ENCODE measurements at regions not wholly inside any gene's neighbourhood (a gene's known extent, or its start where the extent isn't known, plus 50 kb on each side); places are given as distances from the start of the nearest gene placed in this dataset.
"Not testable (repeated sequence)": the region's sequence is repeated elsewhere in the genome, so short reads cannot be mapped to it uniquely, and the experiment has no call there.

DNA sequence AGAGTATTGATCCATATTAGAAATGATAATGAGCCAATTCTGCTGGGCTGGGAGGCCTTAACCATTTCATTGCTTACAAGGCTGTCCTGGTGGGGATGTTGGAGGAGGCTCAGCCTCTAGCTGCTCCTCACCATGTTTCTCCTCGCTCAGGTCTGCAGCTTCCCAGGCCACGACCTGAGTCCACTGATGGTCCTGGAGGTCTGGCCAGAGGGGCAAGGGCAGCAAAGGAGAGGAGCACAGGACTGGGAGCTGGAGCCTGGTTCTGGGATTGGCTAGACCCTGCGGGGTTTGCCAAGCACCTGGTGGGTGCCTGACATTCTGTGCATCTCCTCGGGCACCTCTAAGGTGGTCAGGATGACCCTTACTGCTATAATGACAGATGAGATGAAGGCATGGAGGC, 92.6 kb downstream of the KIF26A start:
- Mint-ChIP-seq H3K27me3 (no peaks in the 10 kb centered on the region), H3K9me3 (peaks cover 5 to 10% (median 6%) of the 10 kb centered on the region in 3 donors), H3K4me1 (peaks cover 14 to 17% (median 16%) of the 10 kb centered on the region in 3 donors), H3K4me3 (no peak overlapping the region), H3K36me3 (no peaks in the 10 kb centered on the region), H3K27ac (no peak overlapping the region)
- Histone ChIP-seq H3K4me3 (ENCODE audit: control insufficient read depth in 1 of 2, extremely low read depth in 1 of 2, low read length in 1 of 2) (no peak overlapping the region), H3K27me3 (replicated peaks in 1 of 2; ENCODE audit: control insufficient read depth in 2 of 2, extremely low read depth in 1 of 2, insufficient read depth in 2 of 2, low read length in 1 of 2) (peaks cover 0 to 8% of the 10 kb centered on the region in 2 experiments), H3K27ac (ENCODE audit: low read length) (no peak overlapping the region), H3K9me3 (no peaks in the 10 kb centered on the region), H3K36me3 (ENCODE audit: control insufficient read depth in 2 of 2, extremely low read depth in 1 of 2, insufficient read depth in 1 of 2, low read length in 1 of 2) (no peaks in the 10 kb centered on the region), H3K4me1 (ENCODE audit: control insufficient read depth in 1 of 2, extremely low read depth in 1 of 2, insufficient read depth in 2 of 2, low read length in 2 of 2) (peaks cover 0 to 8% of the 10 kb centered on the region in 2 experiments)
- WGBS (ENCODE audit: insufficient coverage), result 58% methylated on average over 4 of the region's 4 CpGs
- DNase-seq, result no peak
- CTCF ChIA-PET, result no interaction called here
- ATAC-seq (replicated peaks in 1 of 4), result no peak
- POLR2A ChIA-PET, result no interaction called here

DNA sequence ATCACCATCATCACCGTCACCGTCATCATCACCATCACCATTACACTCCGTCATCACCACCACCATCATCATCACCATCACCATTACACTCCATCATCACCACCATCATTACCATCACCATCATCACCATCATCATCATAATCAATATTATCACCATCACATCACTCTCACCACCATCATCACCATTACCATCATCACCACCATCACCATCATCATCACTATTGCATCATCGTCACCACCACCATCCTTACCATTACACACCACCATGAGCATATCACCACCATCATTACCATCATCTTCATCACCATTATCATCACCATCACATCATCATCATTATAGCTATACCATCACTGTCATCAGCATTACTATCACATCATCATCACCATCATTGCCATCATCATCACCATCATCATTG, 93.7 kb downstream of the KIF26A start:
- no peak for DNase-seq
- Histone ChIP-seq H3K4me3 (ENCODE audit: control insufficient read depth in 1 of 2, extremely low read depth in 1 of 2, low read length in 1 of 2) (no peak overlapping the region), H3K9me3 (no peaks in the 10 kb centered on the region), H3K36me3 (ENCODE audit: control insufficient read depth in 2 of 2, extremely low read depth in 1 of 2, insufficient read depth in 1 of 2, low read length in 1 of 2) (no peaks in the 10 kb centered on the region), H3K4me1 (ENCODE audit: control insufficient read depth in 1 of 2, extremely low read depth in 1 of 2, insufficient read depth in 2 of 2, low read length in 2 of 2) (peaks cover 0 to 8% of the 10 kb centered on the region in 2 experiments), H3K27me3 (replicated peaks in 1 of 2; ENCODE audit: control insufficient read depth in 2 of 2, extremely low read depth in 1 of 2, insufficient read depth in 2 of 2, low read length in 1 of 2) (peaks cover 0 to 11% of the 10 kb centered on the region in 2 experiments), H3K27ac (ENCODE audit: low read length) (no peak overlapping the region)
- no peaks in the 10 kb centered on the region for H3K36me3 Mint-ChIP-seq
- H3K27me3 Mint-ChIP-seq, result no peaks in the 10 kb centered on the region
- peaks cover 7% of the 10 kb centered on the region in 3 donors for H3K4me1 Mint-ChIP-seq
- ChIA-PET CTCF (no interaction called here), POLR2A (no interaction called here)
- ATAC-seq (replicated peaks in 1 of 4), result no peak
- no peak overlapping the region for H3K27ac Mint-ChIP-seq
- H3K4me3 Mint-ChIP-seq, result no peak overlapping the region
- H3K9me3 Mint-ChIP-seq, result peaks cover 9 to 11% (median 11%) of the 10 kb centered on the region in 3 donors
- WGBS (ENCODE audit: insufficient coverage), result 58% methylated on average over 4 of the region's 4 CpGs

DNA sequence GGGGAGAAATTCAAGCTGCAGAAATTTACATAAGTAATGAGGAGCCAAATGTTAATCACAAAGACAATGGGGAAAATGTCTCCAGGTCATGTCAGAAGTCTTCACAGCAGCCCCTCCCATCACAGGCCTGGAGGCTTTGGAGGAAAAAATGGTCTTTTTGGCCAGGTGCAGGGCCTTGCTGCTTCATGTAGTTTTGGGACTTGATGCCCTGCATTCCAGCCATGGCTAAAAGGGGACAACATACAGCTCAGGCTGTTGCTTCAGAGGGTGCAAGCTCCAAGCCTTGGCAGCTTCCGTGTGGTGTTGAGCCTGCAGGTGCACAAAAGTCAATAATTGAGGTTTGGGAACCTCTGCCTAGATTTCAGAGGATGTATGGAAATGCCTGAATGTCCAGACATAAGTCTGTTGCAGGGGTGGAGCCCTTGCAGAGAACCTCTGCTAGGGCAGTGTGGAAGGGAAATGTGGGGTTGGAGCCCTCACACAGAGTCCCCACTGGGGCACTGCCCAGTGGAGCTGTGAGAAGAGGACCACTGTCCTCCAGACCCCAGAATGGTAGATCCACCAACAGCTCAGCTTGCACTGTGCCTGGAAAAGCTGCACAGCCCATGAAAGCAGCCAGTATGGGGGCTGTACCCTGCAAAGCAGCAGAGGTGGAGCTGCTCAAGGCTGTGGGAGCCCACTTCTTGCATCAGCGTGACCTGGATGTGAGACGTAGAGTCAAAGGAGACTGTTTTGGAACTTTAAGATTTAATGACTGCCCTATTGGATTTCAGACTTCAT, 95.8 kb downstream of the KIF26A start:
- peaks cover 11 to 21% (median 15%) of the 10 kb centered on the region in 3 donors for H3K9me3 Mint-ChIP-seq
- DNase-seq; POLR2A ChIA-PET; H3K36me3 Mint-ChIP-seq; H3K4me3 Mint-ChIP-seq; H3K36me3 ChIP-seq (ENCODE audit: control insufficient read depth in 2 of 2, extremely low read depth in 1 of 2, insufficient read depth in 1 of 2, low read length in 1 of 2); H3K27ac Mint-ChIP-seq; H3K4me1 Mint-ChIP-seq; H3K4me1 ChIP-seq (ENCODE audit: control insufficient read depth in 1 of 2, extremely low read depth in 1 of 2, insufficient read depth in 2 of 2, low read length in 2 of 2); ATAC-seq (replicated peaks in 1 of 4); CTCF ChIA-PET; H3K27ac ChIP-seq (ENCODE audit: low read length); H3K9me3 ChIP-seq; H3K27me3 Mint-ChIP-seq: not testable (repeated sequence)
- 100% methylated on average over 3 of the region's 3 CpGs for WGBS (ENCODE audit: insufficient coverage)
- peaks cover 0 to 28% of the 10 kb centered on the region in 2 experiments for H3K27me3 ChIP-seq (replicated peaks in 1 of 2; ENCODE audit: control insufficient read depth in 2 of 2, extremely low read depth in 1 of 2, insufficient read depth in 2 of 2, low read length in 1 of 2)
- peak overlapping the region in 1 of 2 donors; percentile 5 for H3K4me3 ChIP-seq (ENCODE audit: control insufficient read depth in 1 of 2, extremely low read depth in 1 of 2, low read length in 1 of 2)

DNA sequence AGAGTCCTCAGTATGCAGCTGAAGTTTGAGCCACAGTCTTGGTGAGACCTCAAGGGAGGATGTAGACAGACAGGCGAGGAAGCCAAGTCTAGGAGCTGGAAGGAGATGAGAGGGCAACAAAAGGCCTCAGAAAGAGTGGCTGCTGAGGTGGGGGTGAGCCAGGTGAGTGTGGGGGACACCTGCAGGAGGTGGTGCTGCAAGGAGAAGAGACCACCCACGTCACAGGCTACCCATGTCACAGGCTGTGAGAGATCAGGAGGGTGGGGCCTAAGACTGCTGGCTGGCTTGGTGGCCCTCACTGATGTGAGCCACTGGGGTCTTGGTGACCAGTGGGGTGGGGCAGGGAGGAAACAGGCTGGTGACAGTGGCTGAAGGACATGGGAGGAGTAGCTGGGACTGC, 97.3 kb downstream of the KIF26A start:
- Mint-ChIP-seq H3K36me3 (no peaks in the 10 kb centered on the region), H3K4me3 (no peak overlapping the region), H3K27ac (no peak overlapping the region), H3K27me3 (peaks cover 14 to 16% of the 10 kb centered on the region in 2 donors), H3K9me3 (peaks cover 11 to 21% (median 15%) of the 10 kb centered on the region in 3 donors), H3K4me1 (no peaks in the 10 kb centered on the region)
- Histone ChIP-seq H3K27ac (ENCODE audit: low read length) (no peak overlapping the region), H3K36me3 (ENCODE audit: control insufficient read depth in 2 of 2, extremely low read depth in 1 of 2, insufficient read depth in 1 of 2, low read length in 1 of 2) (no peaks in the 10 kb centered on the region), H3K4me3 (ENCODE audit: control insufficient read depth in 1 of 2, extremely low read depth in 1 of 2, low read length in 1 of 2) (no peak overlapping the region), H3K4me1 (ENCODE audit: control insufficient read depth in 1 of 2, extremely low read depth in 1 of 2, insufficient read depth in 2 of 2, low read length in 2 of 2) (no peaks in the 10 kb centered on the region), H3K9me3 (no peaks in the 10 kb centered on the region), H3K27me3 (replicated peaks in 1 of 2; ENCODE audit: control insufficient read depth in 2 of 2, extremely low read depth in 1 of 2, insufficient read depth in 2 of 2, low read length in 1 of 2) (peaks cover 0 to 38% of the 10 kb centered on the region in 2 experiments)
- no peak for ATAC-seq (replicated peaks in 1 of 4)
- no peak for DNase-seq
- ChIA-PET POLR2A (no interaction called here), CTCF (no interaction called here)
- WGBS (ENCODE audit: insufficient coverage), result 33% methylated on average over 2 of the region's 2 CpGs

DNA sequence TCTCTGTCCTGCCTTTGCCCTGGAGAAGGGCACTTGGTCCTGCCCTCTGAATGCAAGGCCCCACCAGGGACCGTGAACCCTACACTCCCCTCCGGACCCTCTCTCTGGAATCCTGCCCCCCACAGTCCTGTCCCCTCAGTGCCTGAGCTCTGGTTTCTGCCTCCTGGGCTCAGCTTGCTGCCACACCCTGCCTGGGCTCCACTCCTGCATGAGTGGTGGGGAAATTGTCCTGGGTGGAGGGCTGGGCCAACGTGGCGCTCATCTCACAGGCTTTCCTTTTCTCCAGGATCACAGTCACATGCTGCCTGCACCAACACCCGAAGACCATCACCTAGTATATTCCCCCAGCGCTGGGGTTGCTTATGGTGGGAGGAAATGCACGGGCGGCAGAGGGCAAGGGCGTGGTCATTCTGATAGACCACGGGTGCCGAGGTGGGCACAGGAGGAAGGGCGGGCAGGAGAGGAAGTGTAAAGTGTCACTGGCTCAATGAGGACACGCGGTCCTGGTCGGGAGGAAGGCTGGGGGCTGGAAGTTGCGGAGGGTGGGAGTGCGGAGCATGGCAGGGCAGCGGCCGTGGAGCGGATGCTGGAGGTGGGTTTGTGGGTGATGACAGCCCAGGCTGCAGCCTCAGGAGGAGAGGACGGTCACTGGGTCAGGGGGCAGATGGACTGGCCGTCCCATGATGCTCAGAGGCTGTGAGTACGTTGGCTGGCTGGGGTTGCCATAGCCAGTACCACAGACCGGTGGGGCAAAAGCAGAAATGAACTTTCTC, 99.5 kb downstream of the KIF26A start:
- Mint-ChIP-seq H3K27ac (no peak overlapping the region), H3K4me1 (no peaks in the 10 kb centered on the region), H3K9me3 (peaks cover 11 to 21% (median 18%) of the 10 kb centered on the region in 3 donors), H3K4me3 (no peak overlapping the region), H3K36me3 (no peaks in the 10 kb centered on the region), H3K27me3 (peaks cover 14 to 17% of the 10 kb centered on the region in 2 donors)
- ATAC-seq (replicated peaks in 1 of 4), result no peak
- H3K36me3 ChIP-seq (ENCODE audit: control insufficient read depth in 2 of 2, extremely low read depth in 1 of 2, insufficient read depth in 1 of 2, low read length in 1 of 2), result no peaks in the 10 kb centered on the region
- ChIA-PET CTCF (no interaction called here), POLR2A (no interaction called here)
- H3K27ac ChIP-seq (ENCODE audit: low read length), result no peak overlapping the region
- 70% methylated on average over 13 of the region's 24 CpGs for WGBS (ENCODE audit: insufficient coverage)
- DNase-seq, result no peak
- no peaks in the 10 kb centered on the region for H3K4me1 ChIP-seq (ENCODE audit: control insufficient read depth in 1 of 2, extremely low read depth in 1 of 2, insufficient read depth in 2 of 2, low read length in 2 of 2)
- no peaks in the 10 kb centered on the region for H3K9me3 ChIP-seq
- H3K27me3 ChIP-seq (replicated peaks in 1 of 2; ENCODE audit: control insufficient read depth in 2 of 2, extremely low read depth in 1 of 2, insufficient read depth in 2 of 2, low read length in 1 of 2), result peaks cover 0 to 40% of the 10 kb centered on the region in 2 experiments
- no peak overlapping the region for H3K4me3 ChIP-seq (ENCODE audit: control insufficient read depth in 1 of 2, extremely low read depth in 1 of 2, low read length in 1 of 2)

DNA sequence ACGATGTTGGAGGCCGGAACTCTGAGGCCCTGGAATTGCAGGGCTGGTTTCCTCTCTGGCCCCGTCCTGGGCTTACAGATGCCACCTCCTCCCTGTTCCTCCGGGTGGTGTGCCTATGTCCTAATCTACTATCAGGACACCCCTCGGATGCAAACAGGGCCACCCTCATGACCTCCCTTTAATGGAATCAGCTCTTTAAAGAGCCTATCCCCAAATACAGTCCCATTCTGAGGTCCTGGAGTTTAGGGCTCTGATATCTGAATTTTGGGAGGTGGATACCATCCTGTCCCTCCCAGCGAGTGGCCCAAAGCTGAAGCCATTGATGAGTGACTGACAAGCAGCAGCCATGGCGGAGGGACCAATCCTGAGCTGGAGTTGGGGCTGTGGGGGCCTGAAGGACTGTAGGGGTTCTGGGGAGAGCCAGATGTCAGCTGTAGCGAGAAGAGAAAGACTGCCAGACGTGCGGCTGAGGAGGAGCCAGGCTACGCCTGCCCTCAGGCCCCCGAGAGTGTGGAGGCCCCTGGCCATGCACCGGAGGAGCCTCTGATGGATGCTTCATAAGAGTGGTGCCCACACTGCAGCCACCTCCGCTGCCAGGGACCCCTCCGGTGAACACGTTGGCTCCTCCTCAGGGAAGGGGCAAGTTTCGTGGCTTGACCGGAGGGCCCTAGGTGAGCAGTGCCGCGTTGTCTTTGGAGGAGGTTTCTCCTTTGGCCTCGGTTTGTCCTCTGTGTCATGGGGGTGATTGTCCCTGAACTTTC, 100.2 kb downstream of the KIF26A start:
- DNase-seq (no peak), ATAC-seq (replicated peaks in 1 of 4) (no peak)
- H3K9me3 Mint-ChIP-seq, result peaks cover 11 to 17% (median 16%) of the 10 kb centered on the region in 3 donors
- Histone ChIP-seq H3K9me3 (no peaks in the 10 kb centered on the region), H3K27me3 (replicated peaks in 1 of 2; ENCODE audit: control insufficient read depth in 2 of 2, extremely low read depth in 1 of 2, insufficient read depth in 2 of 2, low read length in 1 of 2) (peaks cover 0 to 40% of the 10 kb centered on the region in 2 experiments), H3K27ac (ENCODE audit: low read length) (no peak overlapping the region), H3K4me1 (ENCODE audit: control insufficient read depth in 1 of 2, extremely low read depth in 1 of 2, insufficient read depth in 2 of 2, low read length in 2 of 2) (no peaks in the 10 kb centered on the region), H3K4me3 (ENCODE audit: control insufficient read depth in 1 of 2, extremely low read depth in 1 of 2, low read length in 1 of 2) (no peak overlapping the region), H3K36me3 (ENCODE audit: control insufficient read depth in 2 of 2, extremely low read depth in 1 of 2, insufficient read depth in 1 of 2, low read length in 1 of 2) (no peaks in the 10 kb centered on the region)
- WGBS (ENCODE audit: insufficient coverage), result 73% methylated on average over 16 of the region's 21 CpGs
- H3K4me1 Mint-ChIP-seq, result no peaks in the 10 kb centered on the region
- CTCF ChIA-PET, result no interaction called here
- H3K27ac Mint-ChIP-seq, result no peak overlapping the region
- H3K36me3 Mint-ChIP-seq, result no peaks in the 10 kb centered on the region
- H3K27me3 Mint-ChIP-seq, result peaks cover 14 to 17% of the 10 kb centered on the region in 2 donors
- H3K4me3 Mint-ChIP-seq, result no peak overlapping the region
- POLR2A ChIA-PET, result no interaction called here
